WTC11 (cell line): ENCODE measurements at regions not wholly inside any gene's neighbourhood (a gene's known extent, or its start where the extent isn't known, plus 50 kb on each side); places are given as distances from the start of the nearest gene placed in this dataset.

Experiments used
- ATAC-seq: fragments of 200-7000 bp; cut with Tn5 transposase; 2 replicates; pipeline ENCODE4 v1.10.0; 2021; ENCODE audit warnings: mild to moderate bottlenecking, moderate library complexity
- CTCF ChIA-PET: fragments of 300-600 bp; sonication (Branson Sonifier 250); formaldehyde crosslinking; loops from one replicate; lab custom pipeline; 2021; ENCODE audit warnings: antibody characterized with exemption; lab: Charles Lee
- POLR2A ChIA-PET: fragments of 350-600 bp; sonication (Branson Sonifier 250); formaldehyde crosslinking; loops from one replicate; lab custom pipeline; 2021; ENCODE audit warnings: antibody characterized with exemption; lab: Charles Lee
- DNase-seq: peaks from one replicate; pipeline ENCODE4 v3.0.0; 2021; ENCODE audit warnings: low spot score
- H3K27ac Mint-ChIP-seq: 2 replicates; pipeline ENCODE4 v1.8.0; 2021; ENCODE audit warnings: mixed read lengths
- H3K27me3 Mint-ChIP-seq: 2 replicates; pipeline ENCODE4 v1.8.0; 2021; ENCODE audit warnings: low read depth, mild to moderate bottlenecking, moderate library complexity, mixed read lengths
- H3K36me3 Mint-ChIP-seq: 2 replicates; pipeline ENCODE4 v1.8.0; 2021; ENCODE audit warnings: mixed read lengths
- H3K4me1 Mint-ChIP-seq: 2 replicates; pipeline ENCODE4 v1.8.0; 2022; ENCODE audit warnings: mixed read lengths
- H3K4me3 Mint-ChIP-seq: 2 replicates; pipeline ENCODE4 v1.8.0; 2021; ENCODE audit warnings: mild to moderate bottlenecking, moderate library complexity, mixed read lengths
- H3K9me3 Mint-ChIP-seq: 2 replicates; pipeline ENCODE4 v1.8.0; 2021; ENCODE audit warnings: mixed read lengths
- ARID4B ChIP-seq: sonication (generic); formaldehyde crosslinking; IDR thresholded peaks from 2 replicates; pipeline ENCODE4 v1.8.0; 2023; ENCODE audit warnings: missing genetic modification reagents, mild to moderate bottlenecking, borderline replicate concordance
- ATF6 ChIP-seq: sonication (generic); formaldehyde crosslinking; IDR thresholded peaks from 2 replicates; pipeline ENCODE4 v1.8.1; 2023; ENCODE audit warnings: mild to moderate bottlenecking, missing genetic modification reagents
- CTCF ChIP-seq: fragments of 200-600 bp; IDR thresholded peaks from 2 replicates; pipeline ENCODE4 v1.8.0; 2022; ENCODE audit warnings: antibody characterized with exemption
- E2F5 ChIP-seq: sonication (generic); formaldehyde crosslinking; IDR thresholded peaks from 2 replicates; pipeline ENCODE4 v1.8.1; 2022; ENCODE audit warnings: mild to moderate bottlenecking, moderate library complexity, missing genetic modification reagents
- ETV6 ChIP-seq: sonication (generic); formaldehyde crosslinking; IDR thresholded peaks from 2 replicates; pipeline ENCODE4 v1.8.1; 2022; ENCODE audit warnings: mild to moderate bottlenecking, missing genetic modification reagents
- FOXP4 ChIP-seq: sonication (generic); formaldehyde crosslinking; IDR thresholded peaks from 2 replicates; pipeline ENCODE4 v1.8.0; 2022; ENCODE audit warnings: mild to moderate bottlenecking, missing genetic modification reagents
- JAZF1 ChIP-seq: fragments of 250-450 bp; sonication (Bioruptor Pico); IDR thresholded peaks from 2 replicates; pipeline ENCODE4 v1.9.0; 2021; ENCODE audit warnings: moderate library complexity, mild to moderate bottlenecking, inconsistent platforms
- NFE2L1 ChIP-seq: sonication (generic); formaldehyde crosslinking; IDR thresholded peaks from 2 replicates; pipeline ENCODE4 v1.8.1; 2023; ENCODE audit warnings: missing genetic modification reagents
- NFYB ChIP-seq: sonication (generic); formaldehyde crosslinking; conservative IDR thresholded peaks from 2 replicates; pipeline ENCODE4 v1.8.0; 2022; ENCODE audit warnings: low read depth, missing genetic modification reagents
- NR1H2 ChIP-seq: sonication (generic); formaldehyde crosslinking; IDR thresholded peaks from 2 replicates; pipeline ENCODE4 v1.9.0; 2021; ENCODE audit warnings: mild to moderate bottlenecking, moderate library complexity, missing genetic modification reagents
- PRRX2 ChIP-seq: fragments of 250-450 bp; sonication (Bioruptor Pico); IDR thresholded peaks from 2 replicates; pipeline ENCODE4 v1.8.0; 2021; ENCODE audit warnings: mild to moderate bottlenecking
- SOX15 ChIP-seq: fragments of 250-450 bp; sonication (Bioruptor Pico); IDR thresholded peaks from 2 replicates; pipeline ENCODE4 v1.9.0; 2021; ENCODE audit warnings: mild to moderate bottlenecking
- ZBTB43 ChIP-seq: sonication (generic); formaldehyde crosslinking; IDR thresholded peaks from 2 replicates; pipeline ENCODE4 v1.8.1; 2023; ENCODE audit warnings: mild to moderate bottlenecking, missing genetic modification reagents
- ZNF317 ChIP-seq: sonication (generic); formaldehyde crosslinking; IDR thresholded peaks from 2 replicates; pipeline ENCODE4 v1.8.1; 2023; ENCODE audit warnings: low read depth, mild to moderate bottlenecking, moderate library complexity, missing genetic modification reagents, borderline replicate concordance
- ZNF671 ChIP-seq: fragments of 250-450 bp; sonication (Bioruptor Pico); IDR thresholded peaks from 2 replicates; pipeline ENCODE4 v1.8.0; 2021; ENCODE audit warnings: mild to moderate bottlenecking

- TF ChIP-seq FOXP4 (no peak), SOX15 (no peak), ZBTB43 (no peak), NFYB (CRISPR knock-in tag) (no peak), ZNF317 (CRISPR knock-in tag) (no peak), ATF6 (no peak)
These were observed 153.8 kb upstream of the IRAK1BP1 start (continued) for GRCh38 chr6:78713564-78713963.

GRCh38 chr6:78744144-78744543 is 123.2 kb upstream of the IRAK1BP1 start:
- TF ChIP-seq ZNF671 (CRISPR knock-in tag), result no peak
- no peak for TF ChIP-seq JAZF1 (CRISPR knock-in tag)
- TF ChIP-seq ARID4B (CRISPR knock-in tag), result no peak
- no peak for TF ChIP-seq NFE2L1
- no peak for TF ChIP-seq CTCF
- TF ChIP-seq NR1H2 (CRISPR knock-in tag), result no peak
- TF ChIP-seq SOX15, result no peak
- TF ChIP-seq E2F5 (CRISPR knock-in tag), result no peak
- no peak for TF ChIP-seq ETV6
- TF ChIP-seq PRRX2, result no peak
- Mint-ChIP-seq H3K4me3 (no peak overlapping the region), H3K4me1 (no peaks in the 10 kb centered on the region), H3K27me3 (peaks cover under 1% of the 10 kb centered on the region; the same call in 1 of the 2 replicates), H3K9me3 (peaks cover 85% of the 10 kb centered on the region), H3K36me3 (peaks cover 41% of the 10 kb centered on the region), H3K27ac (no peak overlapping the region)
- no peak for DNase-seq
- ATAC-seq, result no peak
- POLR2A ChIA-PET, result no interaction called here
- CTCF ChIA-PET, result no interaction called here
